ENCODE measurements at regions not wholly inside any gene's neighbourhood (a gene's known extent, or its start where the extent isn't known, plus 50 kb on each side); places are given as distances from the start of the nearest gene placed in this dataset.

GRCh38 chrX:124224528-124224927 lies 107.9 kb upstream of the TEX13D start:
- H4K20me1 ChIP-seq (ENCODE audit: insufficient read depth, low read length), result no peaks in the 10 kb centered on the region
- no peak overlapping the region for H3K4me3 ChIP-seq (ENCODE audit: low read length)
- no peaks in the 10 kb centered on the region for H3K27me3 ChIP-seq (ENCODE audit: low read depth, low read length)
- H3K79me2 ChIP-seq (ENCODE audit: low read length), result no peaks in the 10 kb centered on the region
- H3K4me1 ChIP-seq (ENCODE audit: low read length), result peaks cover 7% of the 10 kb centered on the region; the same call in 1 of the 2 replicates
- TF ChIP-seq EZH2phosphoT487 (IDR thresholded peaks at IDR 0.05; ENCODE audit: low read depth), result no peak
- no peak for TF ChIP-seq CTCF (IDR thresholded peaks at IDR 0.05; ENCODE audit: low read depth, low read length)
- H3K27ac ChIP-seq (ENCODE audit: low read length), result no peak overlapping the region
- no peak overlapping the region for H3K4me2 ChIP-seq (ENCODE audit: low read length)
- H2AFZ ChIP-seq (ENCODE audit: low read depth, low read length), result no peak overlapping the region
- H3K9ac ChIP-seq (ENCODE audit: low read length), result no peak overlapping the region
- no peaks in the 10 kb centered on the region for H3K9me3 ChIP-seq (ENCODE audit: insufficient read depth, low read length)
- no peaks in the 10 kb centered on the region for H3K36me3 ChIP-seq (replicated peaks; ENCODE audit: low read depth, low read length)

GRCh38 chrX:124226129-124226528 lies 106.3 kb upstream of the TEX13D start:
- no peak overlapping the region for H3K4me3 ChIP-seq (ENCODE audit: low read length)
- H3K79me2 ChIP-seq (ENCODE audit: low read length), result no peaks in the 10 kb centered on the region
- no peak overlapping the region for H3K27ac ChIP-seq (ENCODE audit: low read length)
- H3K4me1 ChIP-seq (ENCODE audit: low read length), result peaks cover 7% of the 10 kb centered on the region; the same call in 1 of the 2 replicates
- H4K20me1 ChIP-seq (ENCODE audit: insufficient read depth, low read length), result no peaks in the 10 kb centered on the region
- no peaks in the 10 kb centered on the region for H3K9me3 ChIP-seq (ENCODE audit: insufficient read depth, low read length)
- no peak overlapping the region for H3K9ac ChIP-seq (ENCODE audit: low read length)
- H2AFZ ChIP-seq (ENCODE audit: low read depth, low read length), result no peak overlapping the region
- H3K36me3 ChIP-seq (replicated peaks; ENCODE audit: low read depth, low read length), result no peaks in the 10 kb centered on the region
- no peaks in the 10 kb centered on the region for H3K27me3 ChIP-seq (ENCODE audit: low read depth, low read length)
- TF ChIP-seq CTCF (IDR thresholded peaks at IDR 0.05; ENCODE audit: low read depth, low read length) (no peak), EZH2phosphoT487 (IDR thresholded peaks at IDR 0.05; ENCODE audit: low read depth) (no peak)
- H3K4me2 ChIP-seq (ENCODE audit: low read length), result no peak overlapping the region

GRCh38 chrX:124228849-124229248 lies 103.6 kb upstream of the TEX13D start:
- Histone ChIP-seq H3K79me2 (ENCODE audit: low read length) (no peaks in the 10 kb centered on the region), H3K4me2 (ENCODE audit: low read length) (no peak overlapping the region), H3K27ac (ENCODE audit: low read length) (no peak overlapping the region), H2AFZ (ENCODE audit: low read depth, low read length) (no peak overlapping the region), H3K4me3 (ENCODE audit: low read length) (no peak overlapping the region), H3K36me3 (replicated peaks; ENCODE audit: low read depth, low read length) (no peaks in the 10 kb centered on the region), H4K20me1 (ENCODE audit: insufficient read depth, low read length) (no peaks in the 10 kb centered on the region), H3K27me3 (ENCODE audit: low read depth, low read length) (peaks cover 9% of the 10 kb centered on the region; the same call in 1 of the 2 replicates), H3K4me1 (ENCODE audit: low read length) (peaks cover 27% of the 10 kb centered on the region), H3K9me3 (ENCODE audit: insufficient read depth, low read length) (no peaks in the 10 kb centered on the region), H3K9ac (ENCODE audit: low read length) (no peak overlapping the region)
- no peak for TF ChIP-seq CTCF (IDR thresholded peaks at IDR 0.05; ENCODE audit: low read depth, low read length)
- TF ChIP-seq EZH2phosphoT487 (IDR thresholded peaks at IDR 0.05; ENCODE audit: low read depth), result no peak

GRCh38 chrX:124229374-124229773 lies 103.1 kb upstream of the TEX13D start:
- no peak overlapping the region for H3K4me2 ChIP-seq (ENCODE audit: low read length)
- TF ChIP-seq CTCF (IDR thresholded peaks at IDR 0.05; ENCODE audit: low read depth, low read length), result no peak
- no peak for TF ChIP-seq EZH2phosphoT487 (IDR thresholded peaks at IDR 0.05; ENCODE audit: low read depth)
- H3K27me3 ChIP-seq (ENCODE audit: low read depth, low read length), result peaks cover 9% of the 10 kb centered on the region; the same call in 1 of the 2 replicates

More at GRCh38 chrX:124229374-124229773, 103.1 kb upstream of the TEX13D start:
- H4K20me1 ChIP-seq (ENCODE audit: insufficient read depth, low read length), result no peaks in the 10 kb centered on the region
- H3K9ac ChIP-seq (ENCODE audit: low read length), result no peak overlapping the region
- H2AFZ ChIP-seq (ENCODE audit: low read depth, low read length), result no peak overlapping the region
- no peak overlapping the region for H3K27ac ChIP-seq (ENCODE audit: low read length)
- no peaks in the 10 kb centered on the region for H3K79me2 ChIP-seq (ENCODE audit: low read length)
- H3K4me1 ChIP-seq (ENCODE audit: low read length), result peaks cover 29% of the 10 kb centered on the region
- no peak overlapping the region for H3K4me3 ChIP-seq (ENCODE audit: low read length)
- H3K36me3 ChIP-seq (replicated peaks; ENCODE audit: low read depth, low read length), result no peaks in the 10 kb centered on the region
- H3K9me3 ChIP-seq (ENCODE audit: insufficient read depth, low read length), result no peaks in the 10 kb centered on the region

Data from OCI-LY3 (cell line).